AG04449 (cell line): ENCODE measurements at regions not wholly inside any gene's neighbourhood (a gene's known extent, or its start where the extent isn't known, plus 50 kb on each side); places are given as distances from the start of the nearest gene placed in this dataset.
"Not testable (repeated sequence)": the region's sequence is repeated elsewhere in the genome, so short reads cannot be mapped to it uniquely, and the experiment has no call there.

Experiments used
- CTCF ChIA-PET: fragments of 350-600 bp; formaldehyde crosslinking; extraction: SDS; loops from one replicate; lab custom pipeline; 2021; ENCODE audit warnings: antibody characterized with exemption; lab: Yijun Ruan, JAX
- POLR2A ChIA-PET: fragments of 400-600, 350-600 bp; formaldehyde crosslinking; extraction: SDS; loops from one replicate; lab custom pipeline; 2020; ENCODE audit warnings: antibody characterized with exemption, inconsistent platforms; lab: Yijun Ruan, JAX
- DNase-seq: peaks from one replicate; pipeline ENCODE4 v3.0.0-alpha.2; 2010; ENCODE audit warnings: low read depth, low spot score
- H3K4me3 ChIP-seq: 2 replicates; pipeline ENCODE4 v1.5.1; 2011; ENCODE audit warnings: low read depth, mild to moderate bottlenecking, control low read depth, low read length
- CTCF ChIP-seq: IDR thresholded peaks from one replicate; pipeline ENCODE4 v1.5.1; 2011; ENCODE audit warnings: mild to moderate bottlenecking, moderate library complexity, low read length, control low read depth, inconsistent platforms; ENCODE audit not compliant: insufficient read depth; ENCODE audit errors: missing control alignments

- ChIA-PET CTCF (no interaction called here), POLR2A (no interaction called here)
These were observed 109.0 kb upstream of the TAS2R1 start for GRCh38 chr5:9739135-9739534.

DNA sequence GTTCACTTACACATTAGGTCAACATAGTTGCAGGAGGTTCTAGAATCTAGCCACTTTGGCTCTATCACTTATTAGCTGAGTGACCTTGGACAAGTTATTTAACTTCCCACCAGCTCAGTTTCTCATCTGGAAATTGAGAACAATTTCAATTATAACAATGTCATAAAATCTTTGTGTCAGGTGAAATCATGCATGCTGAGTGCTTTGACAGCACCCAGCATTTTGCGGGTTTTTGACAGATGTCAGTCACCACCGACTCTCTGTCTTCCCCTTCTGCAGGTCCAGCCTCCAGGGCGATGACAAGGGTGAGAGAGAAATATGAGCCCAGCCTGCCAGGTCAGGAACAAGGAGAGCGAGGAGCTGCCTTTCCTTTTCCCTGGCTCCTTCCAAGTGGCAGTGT, 107.1 kb upstream of the TAS2R1 start:
- DNase-seq, result no peak
- ChIA-PET POLR2A (no interaction called here), CTCF (no interaction called here)
- TF ChIP-seq CTCF, result no peak
- H3K4me3 ChIP-seq, result no peak overlapping the region

More at GRCh38 chr5:9739135-9739534, 109.0 kb upstream of the TAS2R1 start:
- DNase-seq, result no peak
- no peak for TF ChIP-seq CTCF
- H3K4me3 ChIP-seq, result no peak overlapping the region

GRCh38 chr5:9733486-9733885, 103.3 kb upstream of the TAS2R1 start:
- peak; percentile 40 for DNase-seq
- no peak for TF ChIP-seq CTCF
- no peak overlapping the region for H3K4me3 ChIP-seq
- POLR2A ChIA-PET, result no interaction called here
- CTCF ChIA-PET, result interaction anchor here (1.2 kb wide), 1 partner anchor 19 kb away, joined by 3 read pairs; no protein-coding TSS in a partner anchor

DNA sequence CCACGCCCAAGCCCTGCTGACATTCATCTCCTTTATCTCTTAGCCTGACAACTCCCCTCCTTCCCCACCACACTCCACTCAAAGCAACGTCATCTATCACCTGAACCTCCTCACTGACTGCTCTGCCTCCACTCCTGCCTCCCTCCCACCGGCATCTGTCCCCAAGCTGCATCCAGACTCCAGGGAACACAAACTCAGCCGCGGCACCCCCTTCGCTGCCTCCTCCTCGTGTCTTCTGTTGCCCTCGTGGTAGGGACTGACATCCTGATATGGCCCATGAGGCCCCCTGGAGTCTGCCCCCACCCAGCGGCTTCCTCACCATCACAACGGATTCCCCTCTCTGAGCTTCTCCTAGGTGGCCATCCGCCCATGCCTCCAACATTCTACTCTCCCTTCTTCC, 101.0 kb upstream of the TAS2R1 start:
- ChIA-PET POLR2A (no interaction called here), CTCF (no interaction called here)
- no peak for TF ChIP-seq CTCF
- no peak for DNase-seq
- no peak overlapping the region for H3K4me3 ChIP-seq

GRCh38 chr5:9728261-9728660, 98.1 kb upstream of the TAS2R1 start:
- TF ChIP-seq CTCF, result no peak
- ChIA-PET CTCF (interaction anchor here (1.0 kb wide), 1 partner anchor 14 kb away, joined by 4 read pairs; no protein-coding TSS in a partner anchor), POLR2A (no interaction called here)
- no peak for DNase-seq
- H3K4me3 ChIP-seq, result no peak overlapping the region

GRCh38 chr5:9726931-9727330, 96.8 kb upstream of the TAS2R1 start:
- CTCF ChIA-PET, result no interaction called here
- no peak overlapping the region for H3K4me3 ChIP-seq
- DNase-seq, result no peak
- no peak for TF ChIP-seq CTCF
- POLR2A ChIA-PET, result no interaction called here

GRCh38 chr5:9725265-9725664, 95.1 kb upstream of the TAS2R1 start:
- H3K4me3 ChIP-seq, POLR2A ChIA-PET, DNase-seq, CTCF ChIA-PET: not testable (repeated sequence)
